Endodermal cell (in vitro differentiated cells): ENCODE measurements at regions not wholly inside any gene's neighbourhood (a gene's known extent, or its start where the extent isn't known, plus 50 kb on each side); places are given as distances from the start of the nearest gene placed in this dataset.

Source experiments
- DNase-seq: peaks from one replicate; pipeline ENCODE4 v3.0.0-alpha.2; 2017
- H3K27ac ChIP-seq: 2 replicates; pipeline ENCODE4 v1.5.1; 2013; ENCODE audit warnings: mild to moderate bottlenecking, low read depth, low read length, moderate library complexity
- H3K27me3 ChIP-seq: 2 replicates; pipeline ENCODE4 v1.6.1; 2013; ENCODE audit warnings: mild to moderate bottlenecking, low read length, moderate library complexity; ENCODE audit not compliant: insufficient read depth, control insufficient read depth, poor library complexity, severe bottlenecking
- H3K36me3 ChIP-seq: 2 replicates; pipeline ENCODE4 v1.7.0; 2013; ENCODE audit warnings: mild to moderate bottlenecking, low read length, moderate library complexity; ENCODE audit not compliant: control insufficient read depth, insufficient read depth
- H3K4me1 ChIP-seq: one replicate; pipeline ENCODE4 v1.7.0; 2013; ENCODE audit warnings: low read length; ENCODE audit not compliant: control insufficient read depth, insufficient read depth
- H3K4me3 ChIP-seq: 2 replicates; pipeline ENCODE4 v1.5.1; 2013; ENCODE audit warnings: mild to moderate bottlenecking, low read length, moderate library complexity
- H3K9ac ChIP-seq: 2 replicates; pipeline ENCODE4 v1.6.1; 2013; ENCODE audit warnings: mild to moderate bottlenecking, low read length, moderate library complexity; ENCODE audit not compliant: poor library complexity, severe bottlenecking; ENCODE audit errors: extremely low read depth
- H3K9me3 ChIP-seq: 2 replicates; pipeline ENCODE4 v1.6.1; 2013; ENCODE audit warnings: mild to moderate bottlenecking, low read length, moderate library complexity; ENCODE audit not compliant: control insufficient read depth
- H3K27ac Mint-ChIP-seq: 2 replicates; pipeline ENCODE4 v1.8.0; 2020; ENCODE audit warnings: mixed read lengths
- H3K27me3 Mint-ChIP-seq: 2 replicates; pipeline ENCODE4 v1.8.0; 2021; ENCODE audit warnings: mild to moderate bottlenecking, mixed read lengths; ENCODE audit not compliant: insufficient read depth
- H3K36me3 Mint-ChIP-seq: 2 replicates; pipeline ENCODE4 v1.8.0; 2020; ENCODE audit warnings: low read depth, mixed read lengths
- H3K4me1 Mint-ChIP-seq: 2 replicates; pipeline ENCODE4 v1.8.0; 2020; ENCODE audit warnings: mixed read lengths
- H3K4me3 Mint-ChIP-seq: 2 replicates; pipeline ENCODE4 v1.8.0; 2020; ENCODE audit warnings: mild to moderate bottlenecking, moderate library complexity, mixed read lengths
- H3K9me3 Mint-ChIP-seq: 2 replicates; pipeline ENCODE4 v1.8.0; 2020; ENCODE audit warnings: mild to moderate bottlenecking, mixed read lengths
- WGBS, 2 experiments: methylation state at CpG; one replicate each; pipeline versions ENCODE4 v1.1.5 to v1.1.7; 2013; ENCODE audit warnings: missing lambda C conversion rate in 2 of 2, mixed read lengths in 1 of 2; ENCODE audit not compliant: insufficient coverage in 1 of 2, insufficient read length in 1 of 2; 5-methylcytosine and 5-hydroxymethylcytosine counted together
- TF ChIP-seq, protein P1 (sequence below): fragments of 200-600 bp; sonication (generic); conservative IDR thresholded peaks from 2 replicates; pipeline ENCODE4 v1.5.0; 2021; ENCODE audit warnings: antibody characterized with exemption, mild to moderate bottlenecking

DNA sequence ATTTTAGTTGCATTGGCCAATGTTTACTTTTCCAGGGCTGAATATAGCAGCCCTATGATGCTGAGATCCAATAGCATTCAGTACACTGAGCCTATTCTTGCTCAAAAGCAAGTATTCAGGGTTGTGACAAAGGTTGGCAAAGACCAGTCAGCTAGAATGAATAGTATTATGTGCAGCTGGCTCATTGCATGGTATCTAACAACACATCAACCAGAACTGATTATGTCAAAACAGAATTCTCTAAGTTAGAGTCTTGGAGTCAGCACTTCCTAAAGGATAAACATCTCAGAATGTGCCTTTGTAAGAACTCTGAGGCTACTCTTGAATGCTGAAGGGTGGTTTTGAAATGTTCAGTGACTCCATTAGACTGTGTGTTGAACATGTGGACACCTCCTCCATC lies 774.5 kb upstream of the RGMB start:
- peaks cover 6% of the 10 kb centered on the region for H3K36me3 Mint-ChIP-seq
- DNase-seq = no peak
- H3K4me1 Mint-ChIP-seq = no peaks in the 10 kb centered on the region
- Histone ChIP-seq H3K4me1 (no peaks in the 10 kb centered on the region), H3K9me3 (peaks cover 8% of the 10 kb centered on the region), H3K4me3 (no peak overlapping the region), H3K27me3 (no peaks in the 10 kb centered on the region), H3K9ac (no peak overlapping the region), H3K36me3 (no peaks in the 10 kb centered on the region), H3K27ac (no peak overlapping the region)
- TF ChIP-seq, protein P1, sequence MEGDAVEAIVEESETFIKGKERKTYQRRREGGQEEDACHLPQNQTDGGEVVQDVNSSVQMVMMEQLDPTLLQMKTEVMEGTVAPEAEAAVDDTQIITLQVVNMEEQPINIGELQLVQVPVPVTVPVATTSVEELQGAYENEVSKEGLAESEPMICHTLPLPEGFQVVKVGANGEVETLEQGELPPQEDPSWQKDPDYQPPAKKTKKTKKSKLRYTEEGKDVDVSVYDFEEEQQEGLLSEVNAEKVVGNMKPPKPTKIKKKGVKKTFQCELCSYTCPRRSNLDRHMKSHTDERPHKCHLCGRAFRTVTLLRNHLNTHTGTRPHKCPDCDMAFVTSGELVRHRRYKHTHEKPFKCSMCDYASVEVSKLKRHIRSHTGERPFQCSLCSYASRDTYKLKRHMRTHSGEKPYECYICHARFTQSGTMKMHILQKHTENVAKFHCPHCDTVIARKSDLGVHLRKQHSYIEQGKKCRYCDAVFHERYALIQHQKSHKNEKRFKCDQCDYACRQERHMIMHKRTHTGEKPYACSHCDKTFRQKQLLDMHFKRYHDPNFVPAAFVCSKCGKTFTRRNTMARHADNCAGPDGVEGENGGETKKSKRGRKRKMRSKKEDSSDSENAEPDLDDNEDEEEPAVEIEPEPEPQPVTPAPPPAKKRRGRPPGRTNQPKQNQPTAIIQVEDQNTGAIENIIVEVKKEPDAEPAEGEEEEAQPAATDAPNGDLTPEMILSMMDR = no peak
- H3K9me3 Mint-ChIP-seq = peaks cover 21% of the 10 kb centered on the region
- no peaks in the 10 kb centered on the region for H3K27me3 Mint-ChIP-seq
- H3K4me3 Mint-ChIP-seq = no peak overlapping the region
- H3K27ac Mint-ChIP-seq = no peak overlapping the region

DNA sequence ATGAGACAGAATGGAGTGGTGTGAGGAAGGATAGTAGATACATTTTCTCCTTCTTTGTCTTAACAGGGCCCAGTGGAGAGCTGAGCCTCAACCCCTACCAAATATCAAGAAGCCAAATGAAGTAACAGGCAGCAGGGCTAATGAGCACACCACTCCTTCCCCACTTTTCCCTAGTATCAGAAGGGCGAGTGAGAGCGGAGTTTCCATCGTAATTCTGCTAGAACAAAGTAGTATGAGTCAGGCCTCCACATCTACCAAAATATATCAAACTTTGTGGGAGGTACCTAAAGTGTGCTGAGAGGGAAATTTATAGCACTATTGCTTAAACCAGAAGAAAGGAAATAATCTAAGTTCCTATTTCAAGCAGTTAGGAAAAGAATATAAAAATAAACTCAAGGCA lies 769.0 kb upstream of the RGMB start:
- WGBS, 2 experiments = 98% methylated on average over 3 of the region's 3 CpGs; no CpG with 5 or more reads in 1 of the 2 experiments
- H3K4me1 Mint-ChIP-seq = no peaks in the 10 kb centered on the region
- Histone ChIP-seq H3K36me3 (no peaks in the 10 kb centered on the region), H3K27ac (no peak overlapping the region), H3K9me3 (no peaks in the 10 kb centered on the region), H3K4me1 (no peaks in the 10 kb centered on the region), H3K4me3 (no peak overlapping the region), H3K27me3 (no peaks in the 10 kb centered on the region), H3K9ac (no peak overlapping the region)
- peaks cover 6% of the 10 kb centered on the region for H3K9me3 Mint-ChIP-seq
- H3K36me3 Mint-ChIP-seq = peaks cover 5% of the 10 kb centered on the region
- DNase-seq = no peak
- H3K27me3 Mint-ChIP-seq = no peaks in the 10 kb centered on the region
- TF ChIP-seq, protein P1 = no peak
- no peak overlapping the region for H3K27ac Mint-ChIP-seq
- no peak overlapping the region for H3K4me3 Mint-ChIP-seq

DNA sequence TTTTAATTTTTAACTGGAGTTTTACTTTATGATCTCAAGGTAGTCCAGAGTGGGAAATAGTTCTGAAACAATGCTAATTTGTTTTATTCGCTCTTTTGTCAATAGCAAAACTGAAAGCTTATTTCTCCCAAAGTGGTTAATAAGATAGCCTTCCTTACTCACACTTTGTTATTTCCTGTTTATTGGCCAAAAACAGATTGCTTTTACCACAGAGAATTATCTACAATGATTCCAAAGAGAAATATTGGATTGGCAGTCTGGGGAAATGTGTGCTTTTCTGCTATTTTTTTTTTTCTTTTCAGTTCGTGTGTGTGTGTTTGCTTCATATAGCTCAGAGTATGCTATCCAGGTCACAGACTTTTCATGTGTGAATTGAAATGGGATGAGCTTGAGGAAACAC lies 756.7 kb upstream of the RGMB start:
- H3K27ac Mint-ChIP-seq = no peak overlapping the region
- Histone ChIP-seq H3K9me3 (peaks cover 53% of the 10 kb centered on the region), H3K9ac (no peak overlapping the region), H3K27me3 (no peaks in the 10 kb centered on the region), H3K4me1 (no peaks in the 10 kb centered on the region), H3K36me3 (peaks cover 9% of the 10 kb centered on the region), H3K4me3 (no peak overlapping the region), H3K27ac (no peak overlapping the region)
- H3K4me1 Mint-ChIP-seq = peaks cover 5% of the 10 kb centered on the region
- TF ChIP-seq, protein P1 = no peak
- no peaks in the 10 kb centered on the region for H3K27me3 Mint-ChIP-seq
- 89 to 100% methylated on average over 1 to 2 of the region's 2 CpGs for WGBS, 2 experiments
- no peak overlapping the region for H3K4me3 Mint-ChIP-seq
- peaks cover 12% of the 10 kb centered on the region for H3K9me3 Mint-ChIP-seq
- DNase-seq = no peak
- peaks cover 6% of the 10 kb centered on the region for H3K36me3 Mint-ChIP-seq
